ENCODE measurements at regions not wholly inside any gene's neighbourhood (a gene's known extent, or its start where the extent isn't known, plus 50 kb on each side); places are given as distances from the start of the nearest gene placed in this dataset.

- TF ChIP-seq CTCF (IDR thresholded peaks at IDR 0.05; ENCODE audit: low read depth, low read length) (no peak), EZH2phosphoT487 (IDR thresholded peaks at IDR 0.05; ENCODE audit: low read depth) (no peak)
These were observed 444.7 kb upstream of the NFIA start for GRCh38 chr1:60637651-60638050.

Data from OCI-LY3 (cell line).